ENCODE measurements at regions not wholly inside any gene's neighbourhood (a gene's known extent, or its start where the extent isn't known, plus 50 kb on each side); places are given as distances from the start of the nearest gene placed in this dataset.

- TF ChIP-seq TCF7L2 (IDR thresholded peaks at IDR 0.05; ENCODE audit: low read depth, low read length) (no peak), REST (IDR thresholded peaks at IDR 0.05; ENCODE audit: insufficient read depth in 1 of 2, low read depth in 2 of 2, low read length in 1 of 2) (no peak), POLR2AphosphoS5 (IDR thresholded peaks at IDR 0.05; ENCODE audit: low read depth, low read length) (no peak), CTCF (IDR thresholded peaks at IDR 0.05) (no peak), SIN3A (IDR thresholded peaks at IDR 0.05; ENCODE audit: borderline replicate concordance, insufficient read depth, low read depth, low read length) (no peak)
Observed at GRCh38 chr9:30078195-30078594, 2306.2 kb upstream of the ACO1 start.
